ENCODE measurements at regions not wholly inside any gene's neighbourhood (a gene's known extent, or its start where the extent isn't known, plus 50 kb on each side); places are given as distances from the start of the nearest gene placed in this dataset.

DNA sequence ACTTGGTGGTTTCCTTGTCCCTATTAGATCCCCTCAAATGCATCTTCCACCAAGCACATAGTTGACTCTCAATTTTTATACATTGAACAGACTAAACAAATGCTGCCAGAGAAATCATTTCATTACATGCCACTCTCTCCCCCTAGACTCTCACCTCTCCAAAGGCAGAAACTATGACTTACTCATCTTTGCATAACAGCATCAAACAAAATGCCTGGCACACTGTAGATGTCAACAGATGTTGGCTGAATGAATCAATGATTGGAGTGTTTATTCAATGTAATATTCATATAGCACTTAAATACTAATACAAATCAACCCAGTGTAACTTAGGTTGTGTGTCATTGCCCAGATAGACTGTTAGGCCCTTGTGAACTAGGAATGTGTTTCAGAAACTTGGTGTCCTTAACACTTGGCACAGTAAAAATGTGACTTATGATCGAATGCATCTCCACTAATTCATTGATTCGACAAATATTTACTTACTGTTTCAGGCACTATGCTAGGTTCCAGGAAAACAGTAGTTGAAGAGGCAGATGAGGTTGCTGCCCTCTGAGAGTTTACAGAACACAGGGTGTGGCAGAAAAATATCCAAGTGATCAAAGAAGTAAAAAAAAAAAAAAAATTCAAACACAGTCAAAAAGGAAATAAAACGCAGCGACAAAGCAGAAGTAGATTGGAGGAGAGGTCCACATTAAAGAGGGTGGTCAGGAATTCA is 188.5 kb upstream of the LRRN1 start:
- no peak for DNase-seq
- TF ChIP-seq, protein P1, sequence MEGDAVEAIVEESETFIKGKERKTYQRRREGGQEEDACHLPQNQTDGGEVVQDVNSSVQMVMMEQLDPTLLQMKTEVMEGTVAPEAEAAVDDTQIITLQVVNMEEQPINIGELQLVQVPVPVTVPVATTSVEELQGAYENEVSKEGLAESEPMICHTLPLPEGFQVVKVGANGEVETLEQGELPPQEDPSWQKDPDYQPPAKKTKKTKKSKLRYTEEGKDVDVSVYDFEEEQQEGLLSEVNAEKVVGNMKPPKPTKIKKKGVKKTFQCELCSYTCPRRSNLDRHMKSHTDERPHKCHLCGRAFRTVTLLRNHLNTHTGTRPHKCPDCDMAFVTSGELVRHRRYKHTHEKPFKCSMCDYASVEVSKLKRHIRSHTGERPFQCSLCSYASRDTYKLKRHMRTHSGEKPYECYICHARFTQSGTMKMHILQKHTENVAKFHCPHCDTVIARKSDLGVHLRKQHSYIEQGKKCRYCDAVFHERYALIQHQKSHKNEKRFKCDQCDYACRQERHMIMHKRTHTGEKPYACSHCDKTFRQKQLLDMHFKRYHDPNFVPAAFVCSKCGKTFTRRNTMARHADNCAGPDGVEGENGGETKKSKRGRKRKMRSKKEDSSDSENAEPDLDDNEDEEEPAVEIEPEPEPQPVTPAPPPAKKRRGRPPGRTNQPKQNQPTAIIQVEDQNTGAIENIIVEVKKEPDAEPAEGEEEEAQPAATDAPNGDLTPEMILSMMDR (IDR thresholded peaks at IDR 0.05): no peak
- TF ChIP-seq EP300 (IDR thresholded peaks at IDR 0.05; ENCODE audit: low read depth) (no peak), POLR2AphosphoS5 (IDR thresholded peaks at IDR 0.05) (no peak), POLR2A (IDR thresholded peaks at IDR 0.05) (no peak)
- intact Hi-C loops (cut with DNase I; ENCODE audit: low total_unique reads): no loop called here
- Histone ChIP-seq H3K4me1 (no peaks in the 10 kb centered on the region), H3K27me3 (no peaks in the 10 kb centered on the region), H3K27ac (no peak overlapping the region), H3K4me3 (no peak overlapping the region), H3K9me3 (no peaks in the 10 kb centered on the region), H3K36me3 (no peaks in the 10 kb centered on the region)
- 0 to 34% methylated on average over 2 to 4 of the region's 4 CpGs for WGBS, 2 donors (ENCODE audit: low coverage in 1 of 2)
- in situ Hi-C loops (cut with MboI; ENCODE audit: low pct_ligation_motif_present in 1 of 4, low pct_unique_long_range_greater_than_20kb in 1 of 4, low sequenced_read_pairs in 3 of 4): no loop called here

GRCh38 chr3:3606321-3606720 is 192.9 kb upstream of the LRRN1 start:
- H3K27me3 ChIP-seq: no peaks in the 10 kb centered on the region
- intact Hi-C loops (cut with DNase I; ENCODE audit: low total_unique reads): no loop called here
- in situ Hi-C loops (cut with MboI; ENCODE audit: low pct_ligation_motif_present in 1 of 4, low pct_unique_long_range_greater_than_20kb in 1 of 4, low sequenced_read_pairs in 3 of 4): no loop called here

DNA sequence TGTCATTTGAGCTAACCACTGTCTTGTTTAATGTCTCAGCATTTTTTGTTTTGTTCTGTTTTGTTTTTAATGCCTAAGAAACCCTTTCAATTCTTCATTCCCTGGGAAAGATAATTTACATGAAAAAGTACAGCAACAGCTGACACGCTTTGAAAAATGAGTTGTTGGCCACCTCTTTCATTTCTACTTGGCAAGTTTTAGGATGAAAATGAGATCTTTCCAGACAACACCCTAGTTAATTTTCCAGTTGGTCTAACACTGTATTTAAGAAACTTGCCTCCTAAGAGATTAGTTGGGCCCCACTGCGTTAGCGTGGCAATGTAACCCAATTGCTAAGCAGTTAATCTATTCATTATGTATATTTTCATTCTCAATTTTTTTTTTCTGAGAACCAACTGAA is 194.0 kb upstream of the LRRN1 start:
- H3K4me3 ChIP-seq: no peak overlapping the region
- H3K4me1 ChIP-seq: no peaks in the 10 kb centered on the region
- DNase-seq: no peak
- 77 to 97% methylated on average over 3 of the region's 3 CpGs for WGBS, 2 donors (ENCODE audit: low coverage in 1 of 2)
- TF ChIP-seq POLR2AphosphoS5 (IDR thresholded peaks at IDR 0.05): no peak
- TF ChIP-seq POLR2A (IDR thresholded peaks at IDR 0.05): no peak
- intact Hi-C loops (cut with DNase I; ENCODE audit: low total_unique reads): no loop called here
- H3K27ac ChIP-seq: no peak overlapping the region
- H3K27me3 ChIP-seq: no peaks in the 10 kb centered on the region
- in situ Hi-C loops (cut with MboI; ENCODE audit: low pct_ligation_motif_present in 1 of 4, low pct_unique_long_range_greater_than_20kb in 1 of 4, low sequenced_read_pairs in 3 of 4): no loop called here
- H3K36me3 ChIP-seq: no peaks in the 10 kb centered on the region
- no peaks in the 10 kb centered on the region for H3K9me3 ChIP-seq

More at GRCh38 chr3:3606321-3606720, 192.9 kb upstream of the LRRN1 start:
- no peak overlapping the region for H3K4me3 ChIP-seq
- TF ChIP-seq, protein P1 (IDR thresholded peaks at IDR 0.05): no peak
- no peak for TF ChIP-seq POLR2AphosphoS5 (IDR thresholded peaks at IDR 0.05)
- TF ChIP-seq POLR2A (IDR thresholded peaks at IDR 0.05): no peak
- TF ChIP-seq EP300 (IDR thresholded peaks at IDR 0.05; ENCODE audit: low read depth): no peak
- 87 to 96% methylated on average over 4 of the region's 4 CpGs for WGBS, 2 donors (ENCODE audit: low coverage in 1 of 2)
- H3K36me3 ChIP-seq: no peaks in the 10 kb centered on the region
- DNase-seq: no peak
- no peak overlapping the region for H3K27ac ChIP-seq
- H3K9me3 ChIP-seq: no peaks in the 10 kb centered on the region
- no peaks in the 10 kb centered on the region for H3K4me1 ChIP-seq

- WGBS, 2 donors (ENCODE audit: low coverage in 1 of 2): 86 to 94% methylated on average over 4 of the region's 4 CpGs
- no peaks in the 10 kb centered on the region for H3K9me3 ChIP-seq
- no peaks in the 10 kb centered on the region for H3K36me3 ChIP-seq
- no peak for TF ChIP-seq POLR2AphosphoS5 (IDR thresholded peaks at IDR 0.05)
- TF ChIP-seq EP300 (IDR thresholded peaks at IDR 0.05; ENCODE audit: low read depth): no peak
- TF ChIP-seq, protein P1 (IDR thresholded peaks at IDR 0.05): no peak
- TF ChIP-seq POLR2A (IDR thresholded peaks at IDR 0.05): no peak
- in situ Hi-C loops (cut with MboI; ENCODE audit: low pct_ligation_motif_present in 1 of 4, low pct_unique_long_range_greater_than_20kb in 1 of 4, low sequenced_read_pairs in 3 of 4): no loop called here
- no peaks in the 10 kb centered on the region for H3K4me1 ChIP-seq
- H3K27me3 ChIP-seq: no peaks in the 10 kb centered on the region
- H3K27ac ChIP-seq: no peak overlapping the region
- H3K4me3 ChIP-seq: no peak overlapping the region
- DNase-seq: no peak
- intact Hi-C loops (cut with DNase I; ENCODE audit: low total_unique reads): no loop called here
Measured at GRCh38 chr3:3603351-3603750, 195.9 kb upstream of the LRRN1 start.

Measured in transverse colon (tissue), 4 donors.